ENCODE measurements at regions not wholly inside any gene's neighbourhood (a gene's known extent, or its start where the extent isn't known, plus 50 kb on each side); places are given as distances from the start of the nearest gene placed in this dataset.

DNA sequence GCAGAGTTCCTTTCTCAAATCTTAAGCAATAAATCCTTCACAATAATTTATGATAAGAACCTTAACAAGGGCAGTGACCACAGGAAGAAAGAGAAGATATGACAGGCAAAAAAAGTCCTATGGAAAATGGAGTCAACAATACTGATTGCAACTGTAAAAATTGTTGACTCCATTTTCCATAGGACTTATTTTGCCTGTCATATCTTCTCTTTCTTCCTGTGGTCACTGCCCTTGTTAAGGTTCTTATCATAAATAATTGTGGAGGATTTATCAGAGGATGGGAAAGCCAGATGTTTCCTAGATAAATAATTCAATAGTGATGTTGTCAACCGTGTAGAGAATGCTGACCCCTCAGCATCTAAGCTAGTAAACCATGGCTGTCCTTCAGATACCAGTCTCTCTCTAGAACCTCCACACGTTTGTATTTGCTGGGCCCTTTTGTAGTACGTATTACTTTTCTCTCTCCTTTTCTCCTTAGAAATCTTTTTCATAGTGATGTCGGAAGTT is 172.6 kb upstream of the BET1 start:
- TF ChIP-seq, protein P1, sequence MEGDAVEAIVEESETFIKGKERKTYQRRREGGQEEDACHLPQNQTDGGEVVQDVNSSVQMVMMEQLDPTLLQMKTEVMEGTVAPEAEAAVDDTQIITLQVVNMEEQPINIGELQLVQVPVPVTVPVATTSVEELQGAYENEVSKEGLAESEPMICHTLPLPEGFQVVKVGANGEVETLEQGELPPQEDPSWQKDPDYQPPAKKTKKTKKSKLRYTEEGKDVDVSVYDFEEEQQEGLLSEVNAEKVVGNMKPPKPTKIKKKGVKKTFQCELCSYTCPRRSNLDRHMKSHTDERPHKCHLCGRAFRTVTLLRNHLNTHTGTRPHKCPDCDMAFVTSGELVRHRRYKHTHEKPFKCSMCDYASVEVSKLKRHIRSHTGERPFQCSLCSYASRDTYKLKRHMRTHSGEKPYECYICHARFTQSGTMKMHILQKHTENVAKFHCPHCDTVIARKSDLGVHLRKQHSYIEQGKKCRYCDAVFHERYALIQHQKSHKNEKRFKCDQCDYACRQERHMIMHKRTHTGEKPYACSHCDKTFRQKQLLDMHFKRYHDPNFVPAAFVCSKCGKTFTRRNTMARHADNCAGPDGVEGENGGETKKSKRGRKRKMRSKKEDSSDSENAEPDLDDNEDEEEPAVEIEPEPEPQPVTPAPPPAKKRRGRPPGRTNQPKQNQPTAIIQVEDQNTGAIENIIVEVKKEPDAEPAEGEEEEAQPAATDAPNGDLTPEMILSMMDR (IDR thresholded peaks at IDR 0.05; ENCODE audit: poor library complexity, severe bottlenecking) = no peak
- no peak for TF ChIP-seq POLR2AphosphoS5 (IDR thresholded peaks at IDR 0.05)
- no peak for TF ChIP-seq EZH2 (IDR thresholded peaks at IDR 0.05; ENCODE audit: borderline replicate concordance, insufficient read depth, low read length, poor library complexity, severe bottlenecking)
- no peak for TF ChIP-seq EP300 (conservative IDR thresholded peaks at IDR 0.05; ENCODE audit: poor library complexity, severe bottlenecking)
- TF ChIP-seq, protein P2, sequence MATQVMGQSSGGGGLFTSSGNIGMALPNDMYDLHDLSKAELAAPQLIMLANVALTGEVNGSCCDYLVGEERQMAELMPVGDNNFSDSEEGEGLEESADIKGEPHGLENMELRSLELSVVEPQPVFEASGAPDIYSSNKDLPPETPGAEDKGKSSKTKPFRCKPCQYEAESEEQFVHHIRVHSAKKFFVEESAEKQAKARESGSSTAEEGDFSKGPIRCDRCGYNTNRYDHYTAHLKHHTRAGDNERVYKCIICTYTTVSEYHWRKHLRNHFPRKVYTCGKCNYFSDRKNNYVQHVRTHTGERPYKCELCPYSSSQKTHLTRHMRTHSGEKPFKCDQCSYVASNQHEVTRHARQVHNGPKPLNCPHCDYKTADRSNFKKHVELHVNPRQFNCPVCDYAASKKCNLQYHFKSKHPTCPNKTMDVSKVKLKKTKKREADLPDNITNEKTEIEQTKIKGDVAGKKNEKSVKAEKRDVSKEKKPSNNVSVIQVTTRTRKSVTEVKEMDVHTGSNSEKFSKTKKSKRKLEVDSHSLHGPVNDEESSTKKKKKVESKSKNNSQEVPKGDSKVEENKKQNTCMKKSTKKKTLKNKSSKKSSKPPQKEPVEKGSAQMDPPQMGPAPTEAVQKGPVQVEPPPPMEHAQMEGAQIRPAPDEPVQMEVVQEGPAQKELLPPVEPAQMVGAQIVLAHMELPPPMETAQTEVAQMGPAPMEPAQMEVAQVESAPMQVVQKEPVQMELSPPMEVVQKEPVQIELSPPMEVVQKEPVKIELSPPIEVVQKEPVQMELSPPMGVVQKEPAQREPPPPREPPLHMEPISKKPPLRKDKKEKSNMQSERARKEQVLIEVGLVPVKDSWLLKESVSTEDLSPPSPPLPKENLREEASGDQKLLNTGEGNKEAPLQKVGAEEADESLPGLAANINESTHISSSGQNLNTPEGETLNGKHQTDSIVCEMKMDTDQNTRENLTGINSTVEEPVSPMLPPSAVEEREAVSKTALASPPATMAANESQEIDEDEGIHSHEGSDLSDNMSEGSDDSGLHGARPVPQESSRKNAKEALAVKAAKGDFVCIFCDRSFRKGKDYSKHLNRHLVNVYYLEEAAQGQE (IDR thresholded peaks at IDR 0.05; ENCODE audit: borderline replicate concordance) = no peak
- TF ChIP-seq SMC3 (conservative IDR thresholded peaks at IDR 0.05; ENCODE audit: poor library complexity) = no peak
- TF ChIP-seq TAF1 (IDR thresholded peaks at IDR 0.05; ENCODE audit: low read depth) = no peak
- TF ChIP-seq MXI1 (conservative IDR thresholded peaks at IDR 0.05; ENCODE audit: poor library complexity, severe bottlenecking) = no peak
- no peak for TF ChIP-seq RAD21 (conservative IDR thresholded peaks at IDR 0.05)
